Fibroblast of the aortic adventitia (primary cell): ENCODE measurements at regions not wholly inside any gene's neighbourhood (a gene's known extent, or its start where the extent isn't known, plus 50 kb on each side); places are given as distances from the start of the nearest gene placed in this dataset.
A peak's percentile ranks its signal among the peaks of the same experiment; 100 is the strongest.

Experiments
- DNase-seq: peaks from one replicate; pipeline ENCODE4 v3.0.0-alpha.2; 2010; ENCODE audit warnings: low read depth
- H3K4me3 ChIP-seq: 2 replicates; pipeline ENCODE4 v1.5.1; 2011; ENCODE audit warnings: low read depth, mild to moderate bottlenecking, control low read depth, low read length, moderate library complexity
- CTCF ChIP-seq: IDR thresholded peaks from 2 replicates; pipeline ENCODE4 v1.5.1; 2011; ENCODE audit warnings: mild to moderate bottlenecking, low read length, control low read depth, inconsistent platforms; ENCODE audit not compliant: insufficient read depth

GRCh38 chr6:165791306-165791705 lies 128.3 kb upstream of the PDE10A start:
- TF ChIP-seq CTCF: no peak
- DNase-seq: no peak
- H3K4me3 ChIP-seq: no peak overlapping the region

GRCh38 chr6:165782812-165783211 lies 119.8 kb upstream of the PDE10A start:
- no peak overlapping the region for H3K4me3 ChIP-seq
- no peak for DNase-seq
- TF ChIP-seq CTCF: no peak

GRCh38 chr6:165782134-165782533 lies 119.1 kb upstream of the PDE10A start:
- no peak for TF ChIP-seq CTCF
- no peak for DNase-seq
- no peak overlapping the region for H3K4me3 ChIP-seq

GRCh38 chr6:165777680-165778079 lies 114.6 kb upstream of the PDE10A start:
- TF ChIP-seq CTCF: no peak
- no peak overlapping the region for H3K4me3 ChIP-seq
- DNase-seq: no peak

- H3K4me3 ChIP-seq: no peak overlapping the region
- TF ChIP-seq CTCF: no peak
- DNase-seq: no peak
These were observed 113.7 kb upstream of the PDE10A start for GRCh38 chr6:165776691-165777090.

- no peak overlapping the region for H3K4me3 ChIP-seq
- TF ChIP-seq CTCF: no peak
- no peak for DNase-seq
These were observed 112.7 kb upstream of the PDE10A start for GRCh38 chr6:165775721-165776120.

GRCh38 chr6:165774903-165775601 lies 112.0 kb upstream of the PDE10A start:
- peak; percentile 6 for DNase-seq
- TF ChIP-seq CTCF: no peak
- no peak overlapping the region for H3K4me3 ChIP-seq
